T-helper 9 cell (primary cell): ENCODE measurements at regions not wholly inside any gene's neighbourhood (a gene's known extent, or its start where the extent isn't known, plus 50 kb on each side); places are given as distances from the start of the nearest gene placed in this dataset.
"Not testable (repeated sequence)": the region's sequence is repeated elsewhere in the genome, so short reads cannot be mapped to it uniquely, and the experiment has no call there.

Experiments used
- DNase-seq: peaks from one replicate; pipeline ENCODE4 v3.0.0-alpha.2; 2020

DNA sequence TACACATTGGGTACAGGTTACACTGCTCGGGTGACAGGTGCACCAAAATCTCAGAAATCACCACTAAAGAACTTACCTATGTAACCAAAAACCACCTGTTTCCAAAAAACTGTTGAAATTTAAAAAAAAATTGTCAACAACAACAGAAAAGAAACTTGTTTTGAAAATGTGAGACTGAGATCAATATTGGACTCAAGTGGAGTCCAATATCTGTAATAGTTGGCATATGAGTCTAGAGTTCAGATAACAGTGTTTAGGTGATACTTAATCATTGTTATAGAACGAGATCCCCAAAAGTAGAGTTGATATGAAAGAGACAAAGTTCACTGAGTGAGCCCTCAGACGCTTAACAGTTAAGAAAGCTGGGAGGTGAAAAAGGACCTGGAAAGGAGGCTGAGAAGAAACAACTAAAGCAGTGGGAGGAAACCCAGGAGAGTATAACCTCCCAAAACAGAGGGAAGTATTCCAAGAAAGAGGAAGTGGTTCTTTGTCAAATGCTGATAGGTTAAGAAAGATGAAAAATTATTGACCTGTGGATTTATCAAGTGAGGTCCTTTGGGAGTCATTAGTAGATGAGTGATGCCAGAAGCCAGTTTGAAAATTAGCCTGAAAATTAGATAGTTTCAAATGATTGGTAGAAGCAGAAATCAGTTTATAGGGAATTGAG lies 388.6 kb upstream of the DPH6 start:
- DNase-seq: no peak

DNA sequence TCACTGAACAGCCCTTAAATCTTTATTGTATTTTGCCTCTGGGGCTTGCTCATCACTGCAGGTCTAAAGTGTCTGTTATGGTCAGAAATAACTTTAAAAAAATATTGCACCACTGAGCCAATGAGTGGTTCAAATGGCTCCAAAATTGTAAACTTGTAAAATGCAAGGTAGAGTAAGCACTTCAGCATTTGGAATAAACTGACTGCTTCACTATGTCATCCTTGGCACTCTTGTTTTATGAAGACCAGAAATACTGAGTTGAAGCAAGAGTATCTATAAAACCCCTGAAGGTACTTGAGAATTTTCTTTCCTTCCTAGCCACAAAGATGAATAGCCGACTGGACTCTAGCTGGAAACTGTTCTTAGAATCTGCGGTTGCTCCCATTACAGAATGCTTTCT lies 390.3 kb upstream of the DPH6 start:
- no peak for DNase-seq

DNA sequence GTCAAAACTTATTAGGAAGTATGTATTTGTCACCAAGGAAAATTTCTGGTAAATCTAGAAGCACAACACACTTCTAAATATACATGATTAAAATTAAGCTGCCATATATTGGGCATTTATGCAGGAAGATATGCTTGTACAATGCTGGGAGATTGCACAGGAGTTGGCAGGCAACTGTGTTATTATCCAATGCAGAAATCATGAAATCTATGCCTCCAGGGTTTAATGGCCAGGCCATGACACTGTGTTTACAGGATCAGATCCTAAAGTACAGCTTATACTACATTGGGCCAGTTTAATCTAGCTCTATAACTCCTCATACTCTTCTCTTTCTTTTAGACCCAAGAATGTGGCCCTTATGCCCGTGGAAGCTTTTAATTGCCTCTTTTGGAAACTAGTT lies 391.4 kb upstream of the DPH6 start:
- no peak for DNase-seq

DNA sequence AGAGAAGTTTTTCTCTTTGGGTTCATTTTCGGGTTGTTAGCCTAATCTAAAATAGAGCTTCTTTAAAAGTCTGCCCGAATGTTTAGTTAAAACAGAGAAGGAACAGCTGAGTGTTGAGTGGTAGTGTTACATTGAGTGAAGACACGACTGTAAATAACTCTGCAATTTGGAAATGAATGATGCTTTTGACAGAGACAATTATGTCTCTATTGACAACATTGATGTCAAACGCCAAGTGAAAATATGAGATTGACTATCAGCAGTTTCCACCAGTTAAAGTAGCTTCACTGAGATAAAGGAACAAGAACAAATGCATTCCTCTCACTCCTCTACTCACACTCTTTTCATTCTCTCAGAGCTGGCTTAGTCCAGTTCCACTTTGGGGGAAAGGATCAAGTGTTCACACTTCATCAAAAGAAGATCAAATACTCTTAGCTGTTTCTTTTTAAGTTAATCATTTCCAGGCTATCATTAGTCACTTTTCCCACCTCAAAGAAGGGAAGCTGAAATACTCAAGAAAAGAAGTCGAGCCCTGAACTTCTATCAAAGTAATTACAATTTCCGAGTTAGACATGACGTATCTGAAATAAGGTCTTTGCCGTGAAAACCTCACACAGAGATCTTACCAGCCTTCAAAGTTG lies 399.1 kb upstream of the DPH6 start:
- no peak for DNase-seq

DNA sequence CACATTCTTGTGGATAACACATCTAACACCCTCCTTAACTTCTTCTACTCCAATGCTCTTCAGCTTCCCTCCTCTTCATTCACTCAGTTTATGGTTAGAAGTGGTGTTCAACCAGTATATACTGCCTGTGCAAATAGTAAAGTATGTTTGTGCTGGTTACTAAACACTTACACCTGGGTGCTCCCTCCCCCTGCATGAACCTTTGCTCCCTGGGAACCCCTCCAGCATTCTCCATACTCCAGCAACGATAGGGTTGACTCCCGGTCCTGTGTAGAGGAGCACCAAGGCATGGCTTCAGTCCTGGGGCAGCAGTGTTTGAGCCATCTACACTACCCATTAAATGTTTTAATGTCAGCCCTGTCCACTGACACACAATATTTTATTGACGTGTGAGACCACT lies 407.5 kb upstream of the DPH6 start:
- DNase-seq: no peak

DNA sequence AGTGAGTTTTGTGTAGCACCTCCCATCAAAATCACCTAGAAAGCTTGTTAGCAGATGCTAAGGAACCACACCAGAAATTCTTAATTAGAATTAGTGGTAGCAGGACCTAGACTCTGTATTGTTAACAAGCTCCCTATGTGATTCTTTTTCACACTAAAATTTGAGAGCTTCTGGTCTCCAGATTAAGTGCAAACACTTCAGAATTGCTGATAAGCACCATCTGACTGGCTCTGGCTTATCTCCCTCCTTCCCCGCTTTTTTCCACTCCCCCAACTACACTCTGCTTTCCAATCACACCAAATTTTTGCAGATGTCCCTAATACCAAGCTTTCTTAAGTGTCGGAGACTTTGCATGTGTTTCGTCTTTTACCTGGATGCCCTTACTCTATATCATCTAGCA lies 410.1 kb upstream of the DPH6 start:
- no peak for DNase-seq

DNA sequence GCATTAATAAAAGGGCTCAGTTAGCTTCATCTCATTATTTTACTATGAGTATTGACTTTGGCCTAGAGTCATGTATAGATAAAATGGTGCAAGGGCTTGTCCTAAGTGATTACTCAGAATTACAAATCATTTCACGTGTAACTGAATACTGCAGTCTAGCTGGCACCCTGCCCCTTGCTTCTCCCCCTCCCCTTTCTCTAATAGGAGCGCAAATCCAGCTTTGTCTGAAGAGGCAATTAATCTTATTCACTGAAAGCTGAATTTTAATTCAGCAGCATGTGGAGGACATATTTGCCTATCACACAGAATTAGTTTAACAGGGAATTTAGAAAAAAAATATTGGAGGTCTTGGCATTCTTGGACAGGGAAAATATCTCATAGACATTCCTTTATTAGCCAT lies 412.1 kb upstream of the DPH6 start:
- no peak for DNase-seq

DNA sequence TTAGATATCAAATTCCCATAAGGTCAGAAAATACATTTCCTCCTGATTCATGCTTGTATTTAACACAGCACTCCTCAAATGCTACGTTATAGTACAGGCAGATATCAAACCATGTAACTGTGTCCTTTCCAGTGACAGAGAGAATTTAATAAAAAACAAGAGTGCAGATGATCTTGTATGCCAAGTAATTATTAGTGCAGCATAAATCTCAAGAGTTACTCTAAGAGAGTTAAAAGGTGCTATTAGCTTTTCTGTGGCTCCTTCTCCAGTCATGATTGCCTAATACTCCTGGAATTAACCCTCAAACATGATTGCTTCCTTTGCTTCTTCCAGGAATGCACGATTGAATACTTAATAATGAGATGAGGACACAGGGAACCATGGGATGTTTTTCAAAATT lies 413.0 kb upstream of the DPH6 start:
- no peak for DNase-seq

DNA sequence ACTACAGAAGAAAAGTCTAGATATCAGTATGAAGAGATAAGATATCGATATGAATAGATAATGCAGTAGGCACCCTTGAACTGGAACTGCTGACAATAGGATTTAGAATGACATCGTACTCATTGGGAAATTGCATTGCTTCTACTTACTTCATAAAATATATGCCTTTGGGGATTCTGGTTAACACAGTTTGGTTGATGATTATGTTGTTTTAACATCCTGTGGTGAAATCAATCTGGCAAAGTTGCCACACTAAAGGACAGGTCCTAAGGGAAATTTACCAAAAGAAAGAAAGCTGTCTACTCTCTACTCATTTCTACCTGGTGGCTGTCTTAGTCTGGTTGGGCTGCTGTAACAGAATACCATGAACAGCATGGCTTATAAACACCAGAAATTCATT lies 417.4 kb upstream of the DPH6 start:
- no peak for DNase-seq

DNA sequence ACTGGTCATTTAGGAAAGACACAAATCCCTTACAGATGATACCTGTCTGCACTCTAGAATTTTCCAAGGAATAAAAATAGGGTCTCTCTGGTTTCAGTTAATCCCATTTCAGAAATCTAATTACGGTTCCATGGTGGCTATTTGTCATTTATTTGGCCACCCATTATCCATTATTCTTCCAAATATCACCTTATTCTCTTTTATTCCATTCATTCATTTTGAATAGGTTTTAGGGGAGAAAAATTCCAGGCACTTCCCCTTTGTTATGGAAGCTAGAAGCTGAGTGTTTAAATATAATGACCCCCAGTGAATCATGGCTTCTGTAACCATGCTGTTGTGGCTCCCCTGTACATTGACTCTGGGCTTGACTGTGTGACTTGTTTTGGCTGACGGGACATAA lies 420.8 kb upstream of the DPH6 start:
- no peak for DNase-seq

DNA sequence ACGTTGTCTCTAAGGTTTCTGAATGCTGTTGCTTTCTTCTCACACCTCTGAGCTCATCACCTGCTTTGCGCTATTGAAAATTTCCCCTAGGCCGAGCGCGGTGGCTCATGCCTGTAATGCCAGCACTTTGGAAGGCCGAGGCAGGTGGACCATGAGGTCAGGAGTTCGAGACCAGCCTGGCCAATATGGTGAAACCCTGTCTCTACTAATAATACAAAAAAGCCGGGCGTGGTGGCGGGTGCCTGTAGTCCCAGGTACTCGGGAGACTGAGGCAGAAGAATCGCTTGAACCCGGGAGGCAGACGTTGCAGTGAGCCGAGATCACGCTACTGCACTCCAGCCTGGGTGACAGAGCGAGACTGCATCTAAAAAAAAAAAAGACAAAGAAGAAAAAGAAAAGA lies 422.0 kb upstream of the DPH6 start:
- DNase-seq: not testable (repeated sequence)

DNA sequence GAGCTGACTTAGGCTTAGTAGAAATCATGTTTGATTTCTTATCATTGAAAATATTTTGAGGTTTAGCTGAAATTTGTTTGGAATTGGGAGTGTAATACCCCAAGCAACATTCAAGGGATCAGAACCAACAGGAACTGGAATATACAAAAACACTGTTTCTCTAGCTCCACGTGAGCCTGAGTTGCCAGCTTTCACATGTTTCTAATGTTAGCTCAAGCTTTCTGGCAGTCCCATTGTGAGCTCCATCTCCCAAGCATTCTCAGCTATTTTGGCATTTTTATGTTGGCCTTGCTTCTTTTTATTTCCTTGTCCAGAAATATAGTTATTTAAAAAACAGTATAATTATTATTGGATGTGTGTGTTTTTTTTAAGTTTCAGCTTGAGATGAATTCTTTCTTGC lies 427.1 kb upstream of the DPH6 start:
- DNase-seq: no peak

DNA sequence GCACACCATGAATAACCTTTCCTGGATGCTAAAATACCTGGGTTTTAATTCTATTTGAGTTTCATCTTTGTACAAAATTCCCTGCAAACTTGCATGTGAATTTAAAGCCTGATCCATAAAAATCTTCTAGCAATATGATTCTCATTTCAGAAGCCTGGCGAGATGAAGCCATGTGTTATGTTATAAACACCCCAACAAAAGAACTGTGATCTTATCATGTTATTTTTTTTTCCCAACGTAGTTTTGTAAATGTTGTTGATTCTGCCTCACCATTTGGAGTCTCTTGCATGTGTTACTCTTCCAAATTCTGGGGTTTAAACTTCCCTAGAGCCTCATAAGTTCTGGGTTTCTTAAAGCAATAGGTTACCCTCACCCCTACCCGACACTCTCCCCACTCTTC lies 428.1 kb upstream of the DPH6 start:
- DNase-seq: no peak

DNA sequence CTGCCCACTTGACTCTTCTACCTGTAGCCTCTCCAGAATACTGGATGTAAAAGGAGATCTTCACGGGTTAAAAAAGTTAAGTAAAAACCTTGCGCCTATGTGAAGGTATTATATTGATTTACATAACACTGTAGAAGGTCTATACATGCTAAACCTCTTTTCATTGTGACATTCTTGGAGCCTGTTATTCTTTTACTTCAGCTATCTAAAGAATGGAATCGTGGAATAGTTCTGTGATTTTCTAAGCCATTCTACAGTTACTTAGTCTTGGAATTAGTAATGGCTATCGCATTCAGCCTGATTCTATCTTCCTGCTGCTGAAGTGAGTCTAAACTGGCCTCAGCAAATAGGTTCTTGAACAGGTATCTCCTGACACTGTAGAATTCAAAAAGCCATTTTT lies 430.0 kb upstream of the DPH6 start:
- DNase-seq: no peak

DNA sequence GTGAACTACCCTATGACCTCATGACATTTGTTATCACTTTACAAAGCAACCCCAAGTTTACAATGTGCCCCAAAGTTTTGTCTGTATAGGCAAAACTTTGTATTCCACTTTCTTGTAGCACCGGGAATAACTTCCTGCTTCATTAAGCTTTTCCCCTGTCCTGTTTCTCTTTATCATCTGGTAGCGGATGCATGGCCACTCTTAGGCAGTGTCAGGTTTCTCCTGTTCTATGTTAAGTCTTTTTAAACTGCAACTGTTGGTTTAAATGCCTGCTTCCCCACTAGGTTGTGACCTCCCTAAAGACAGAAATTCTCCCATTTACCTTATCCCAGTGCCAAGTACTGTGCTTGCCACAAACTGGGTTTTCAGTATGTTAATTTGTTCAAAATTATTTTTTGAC lies 433.6 kb upstream of the DPH6 start:
- DNase-seq: no peak

DNA sequence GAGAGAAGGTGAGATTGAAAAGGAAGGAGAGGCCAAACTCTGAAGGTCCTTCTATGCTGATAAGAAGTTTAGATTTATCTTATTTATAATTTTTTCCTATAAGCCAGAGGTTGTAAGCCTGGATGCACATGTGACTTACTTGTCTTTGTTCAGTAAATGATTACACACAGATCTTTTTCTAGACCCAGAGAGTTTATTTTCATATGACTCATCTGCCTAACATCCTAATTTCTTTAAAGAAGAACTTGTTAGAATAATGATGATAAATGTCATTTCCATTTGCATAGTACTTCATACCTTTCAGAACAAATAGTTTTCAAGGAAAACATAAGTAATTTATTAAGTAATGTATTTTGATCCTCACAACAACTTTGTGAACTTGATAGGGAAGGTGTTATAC lies 434.8 kb upstream of the DPH6 start:
- DNase-seq: no peak

DNA sequence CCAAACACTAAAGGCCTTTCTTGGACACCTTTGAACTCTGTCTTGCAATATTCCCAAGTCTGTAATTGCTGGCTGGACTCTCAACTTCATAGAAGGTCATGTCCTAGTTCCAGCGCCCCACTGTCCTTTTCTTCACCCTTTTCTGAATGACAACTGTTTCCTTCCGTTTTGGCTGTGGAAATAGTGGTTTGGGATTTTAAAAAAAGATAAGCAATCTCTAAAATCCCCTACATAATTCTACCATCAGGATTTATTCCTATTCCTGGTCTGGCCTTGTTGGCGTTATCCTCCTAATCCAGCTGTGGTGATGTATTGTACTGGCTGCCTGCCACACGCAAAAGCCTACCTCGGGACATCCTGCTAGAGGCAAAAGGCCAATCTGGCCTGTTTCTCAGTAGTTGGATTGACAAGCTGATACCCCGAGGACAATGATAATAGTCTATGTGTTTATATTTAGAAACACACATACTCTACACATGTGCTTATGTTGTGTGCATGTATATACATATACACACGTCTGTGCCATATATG lies 440.3 kb upstream of the DPH6 start:
- DNase-seq: no peak

DNA sequence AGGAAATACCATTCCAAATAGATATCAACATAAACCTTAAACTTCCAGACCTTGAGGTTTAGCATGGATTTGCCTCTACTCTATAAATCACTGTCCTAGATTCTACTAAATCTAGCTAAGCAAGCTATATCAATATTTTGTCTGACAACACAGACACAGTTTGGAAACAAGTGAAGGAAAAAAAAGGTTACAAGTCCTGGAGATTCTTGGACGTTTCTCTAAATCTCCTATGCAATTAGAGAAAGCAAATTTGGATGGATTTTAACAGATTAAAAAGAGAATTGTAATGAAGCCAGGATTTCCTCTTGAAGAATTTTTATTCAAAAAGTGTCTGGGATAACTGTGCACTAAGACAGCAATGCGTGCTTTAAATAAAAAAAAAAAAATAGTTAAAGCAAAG lies 441.1 kb upstream of the DPH6 start:
- DNase-seq: no peak

DNA sequence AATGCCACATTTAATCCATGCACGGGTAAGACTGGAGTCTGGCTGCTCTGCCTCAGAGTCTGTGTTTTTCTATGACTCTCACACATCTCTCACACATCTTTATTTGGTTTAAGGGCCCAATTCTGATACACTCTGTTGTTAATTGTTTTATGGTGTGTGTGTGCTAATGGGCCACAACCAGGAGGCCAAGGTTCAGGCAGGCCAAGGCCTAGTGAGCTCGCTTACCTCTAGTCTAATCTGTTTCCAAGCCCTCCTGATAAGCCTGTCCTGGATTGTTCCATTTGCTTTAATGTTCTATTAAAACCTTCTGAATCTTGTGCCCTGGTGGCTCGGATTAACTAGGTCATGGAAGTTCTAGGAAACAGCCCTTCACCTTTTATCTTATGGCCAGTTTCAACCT lies 445.4 kb upstream of the DPH6 start:
- DNase-seq: no peak

DNA sequence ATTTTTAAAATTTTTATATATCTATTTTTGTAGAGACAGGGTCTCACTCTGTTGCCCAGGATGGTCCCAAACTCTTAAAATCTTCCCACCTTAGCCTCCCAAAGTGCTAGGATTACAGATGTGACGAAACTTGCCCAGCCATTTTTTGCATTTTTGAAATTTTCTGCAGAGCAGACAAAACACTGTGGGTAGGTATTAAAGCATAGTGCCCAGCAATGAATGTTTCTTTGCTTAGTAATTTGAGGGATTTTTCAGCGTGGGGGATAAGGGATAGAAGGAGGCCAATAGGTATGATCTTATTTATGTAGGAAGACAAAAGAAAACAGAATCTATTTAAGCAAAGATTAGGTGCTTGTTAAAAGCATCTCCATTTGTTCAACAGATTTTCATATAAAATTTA lies 446.8 kb upstream of the DPH6 start:
- DNase-seq: no peak

DNA sequence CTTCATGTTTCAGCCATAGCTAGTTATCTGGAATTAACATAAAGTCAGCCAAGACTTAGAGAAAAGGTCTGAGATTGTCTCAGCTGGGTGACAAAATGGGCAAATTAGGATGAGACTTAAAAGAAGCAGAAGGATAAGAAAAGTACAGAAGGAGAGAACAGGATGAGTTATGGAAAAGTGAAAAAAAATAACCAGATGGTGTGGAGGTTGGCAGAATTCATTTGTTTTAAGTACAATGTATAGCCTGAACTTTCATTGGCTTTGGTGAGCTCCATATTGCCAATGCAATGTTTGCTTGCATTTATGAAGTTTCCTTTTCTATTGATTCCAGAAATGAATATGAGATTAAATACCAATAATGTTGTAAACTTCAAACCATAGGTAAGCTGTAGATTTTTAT lies 447.2 kb upstream of the DPH6 start:
- no peak for DNase-seq

DNA sequence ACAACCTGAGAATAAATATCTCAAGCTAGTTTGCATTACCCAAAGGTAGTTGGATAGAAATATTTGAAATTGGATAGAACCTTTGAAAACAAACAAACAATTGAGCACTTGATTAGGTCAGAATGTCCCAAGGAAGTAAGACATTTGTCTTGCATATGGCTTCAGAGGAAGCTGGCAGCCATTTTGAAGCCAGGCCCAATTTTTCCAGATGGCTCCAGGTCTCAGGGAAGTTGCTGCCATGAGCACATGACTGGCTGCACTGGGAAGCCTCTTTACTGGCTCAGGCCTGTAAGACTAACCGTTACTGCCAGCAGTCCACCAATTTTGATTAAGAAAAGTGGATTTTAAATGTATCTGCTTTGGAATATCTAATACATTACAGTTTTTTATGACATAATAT lies 448.9 kb upstream of the DPH6 start:
- no peak for DNase-seq

DNA sequence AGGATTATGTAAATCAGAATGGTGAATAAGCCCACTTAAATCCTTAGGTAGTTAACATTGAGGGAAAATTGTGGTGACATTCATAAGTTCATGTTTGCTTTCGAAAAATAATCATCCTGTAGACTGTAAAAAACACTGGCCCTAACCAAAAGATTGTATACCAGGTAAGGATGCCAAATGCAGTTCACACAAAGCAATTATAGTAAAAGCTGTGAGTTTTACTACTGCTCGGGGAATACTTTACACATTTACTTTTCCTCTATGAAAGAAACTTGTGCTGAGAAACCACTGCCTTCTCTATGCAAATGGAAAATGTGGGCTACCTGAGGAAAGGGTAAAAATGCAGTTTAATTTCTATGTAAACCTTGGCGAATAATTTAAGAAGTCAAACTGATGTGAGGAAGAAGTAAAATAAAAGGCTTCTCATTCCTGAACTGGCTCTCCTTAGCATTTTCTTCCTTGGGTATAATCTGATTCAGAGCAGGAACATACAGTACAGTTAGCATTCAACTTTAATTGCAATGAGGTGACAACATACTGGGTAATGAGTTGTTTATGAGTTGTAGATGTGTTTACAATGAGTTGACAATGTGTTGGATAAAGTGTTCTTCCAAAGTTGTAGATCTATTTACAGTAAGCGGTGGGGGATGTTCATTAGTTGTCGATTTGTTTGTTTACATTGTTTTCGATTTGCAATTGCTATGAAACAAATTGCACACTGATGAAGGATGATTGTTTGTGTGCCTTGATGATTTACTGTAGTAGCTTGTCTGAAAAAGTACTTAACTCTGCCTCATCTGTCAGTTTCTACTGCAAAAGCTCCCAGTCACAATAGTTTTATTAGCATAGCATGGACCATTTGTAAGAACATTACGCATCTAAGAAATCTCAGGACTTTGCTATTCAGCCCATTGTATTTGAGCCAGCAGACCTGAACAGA lies 453.0 kb upstream of the DPH6 start:
- DNase-seq: no peak
